Spleen (tissue), 11 donors: ENCODE measurements at regions not wholly inside any gene's neighbourhood (a gene's known extent, or its start where the extent isn't known, plus 50 kb on each side); places are given as distances from the start of the nearest gene placed in this dataset.

Experiments
- DNase-seq: peaks from one replicate; pipeline ENCODE4 v3.0.0-alpha.2; 2020
- H3K27ac ChIP-seq, 8 donors: fragments of 200-600 bp; sonication (generic) in 7 of 8; 1 replicate in 4 of 8; 2 replicates in 4 of 8; pipeline versions ENCODE4 v1.5.0 to v1.8.0; 2016 to 2021; ENCODE audit warnings: inconsistent platforms in 4 of 8, mild to moderate bottlenecking in 4 of 8, moderate library complexity in 1 of 8
- H3K27me3 ChIP-seq, 7 donors: fragments of 200-600 bp; sonication (generic) in 6 of 7; replicated peaks in 1 of 7; 1 replicate in 4 of 7; 2 replicates in 3 of 7; pipeline versions ENCODE4 v1.5.0 to v1.8.0; 2016 to 2021; ENCODE audit warnings: inconsistent platforms in 3 of 7, mild to moderate bottlenecking in 1 of 7
- H3K36me3 ChIP-seq, 6 donors: fragments of 200-600 bp; sonication (generic) in 5 of 6; 1 replicate in 4 of 6; 2 replicates in 2 of 6; pipeline versions ENCODE4 v1.5.0 to v1.8.0; 2016 to 2021; ENCODE audit warnings: inconsistent platforms in 2 of 6
- H3K4me1 ChIP-seq, 6 donors: fragments of 200-600 bp; sonication (generic) in 5 of 6; 1 replicate in 3 of 6; 2 replicates in 3 of 6; pipeline versions ENCODE4 v1.5.0 to v1.8.0; 2016 to 2021; ENCODE audit warnings: inconsistent platforms in 3 of 6
- H3K4me3 ChIP-seq, 8 donors: fragments of 200-600 bp; sonication (generic) in 7 of 8; 1 replicate in 4 of 8; 2 replicates in 4 of 8; pipeline versions ENCODE4 v1.5.0 to v1.8.0; 2016 to 2021; ENCODE audit warnings: inconsistent platforms in 4 of 8, mild to moderate bottlenecking in 4 of 8, moderate library complexity in 2 of 8
- H3K9me3 ChIP-seq, 8 donors: fragments of 200-600 bp; sonication (generic) in 7 of 8; 1 replicate in 4 of 8; 2 replicates in 4 of 8; pipeline versions ENCODE4 v1.5.0 to v1.8.0; 2016 to 2021; ENCODE audit warnings: inconsistent platforms in 4 of 8
- CTCF ChIP-seq, 11 experiments: fragments of 200-600 bp in 7 of 11; fragments of 450-650 bp in 4 of 11; sonication (generic) in 4 of 11; IDR thresholded peaks in 8 of 11; conservative IDR thresholded peaks in 3 of 11; 1 replicate in 7 of 11; 2 replicates in 4 of 11; pipeline versions ENCODE4 v1.4.0 to v1.8.0; 2016 to 2021; ENCODE audit warnings: antibody characterized with exemption in 11 of 11, inconsistent platforms in 4 of 11, mild to moderate bottlenecking in 1 of 11
- POLR2A ChIP-seq, 3 donors: fragments of 450-650 bp; IDR thresholded peaks; one replicate each; pipeline ENCODE4 v1.5.1; 2017; ENCODE audit warnings: antibody characterized with exemption in 3 of 3, mild to moderate bottlenecking in 1 of 3
- POLR2AphosphoS5 ChIP-seq, 3 donors: sonication (generic); formaldehyde crosslinking; IDR thresholded peaks; one replicate each; pipeline ENCODE4 v1.5.1; 2017; ENCODE audit warnings: antibody characterized with exemption in 3 of 3
- WGBS, 5 donors: extraction: QIAGEN DNeasy Blood & Tissue Kit in 3 of 5; methylation state at CpG; one replicate each; pipeline versions ENCODE4 v1.1.5 to v1.1.7; 2013 to 2018; 5-methylcytosine and 5-hydroxymethylcytosine counted together
- intact Hi-C: fragments of 100-400 bp; cut with DNase I; formaldehyde crosslinking; loops from one replicate; pipeline ENCODE4 v1.15.0; 2023; ENCODE audit warnings: low total_unique reads
- donor health status: healthy with polysubstance abuse.
- donor health status: DM: no; HTN: no; CAD: no; lungs with moderate emphysema.
- donor health status: DM: no; HTN: no; CAD: no.
- donor health status: Bipolar disorder and iron deficiency.
- donor health status: healthy.
- donor health status: DM: no; HTN: no; CAD: no.
- donor health status: DM: yes; HTN: yes; CAD: no.

GRCh38 chr4:41359836-41360213, 103.1 kb downstream of the UCHL1 start:
- peak overlapping the region in 7 of 8 donors; percentile 50 to 79 (median 60) for H3K4me3 ChIP-seq
- no peak for TF ChIP-seq POLR2A (IDR thresholded peaks at IDR 0.05)
- TF ChIP-seq POLR2AphosphoS5 (IDR thresholded peaks at IDR 0.05) = no peak
- TF ChIP-seq CTCF (IDR thresholded peaks at IDR 0.05 in 8 of 11, conservative IDR thresholded peaks at IDR 0.05 in 3 of 11) = no peak
- 51 to 63% (median 55%) methylated on average over 11 of the region's 11 CpGs for WGBS, 5 donors

DNA sequence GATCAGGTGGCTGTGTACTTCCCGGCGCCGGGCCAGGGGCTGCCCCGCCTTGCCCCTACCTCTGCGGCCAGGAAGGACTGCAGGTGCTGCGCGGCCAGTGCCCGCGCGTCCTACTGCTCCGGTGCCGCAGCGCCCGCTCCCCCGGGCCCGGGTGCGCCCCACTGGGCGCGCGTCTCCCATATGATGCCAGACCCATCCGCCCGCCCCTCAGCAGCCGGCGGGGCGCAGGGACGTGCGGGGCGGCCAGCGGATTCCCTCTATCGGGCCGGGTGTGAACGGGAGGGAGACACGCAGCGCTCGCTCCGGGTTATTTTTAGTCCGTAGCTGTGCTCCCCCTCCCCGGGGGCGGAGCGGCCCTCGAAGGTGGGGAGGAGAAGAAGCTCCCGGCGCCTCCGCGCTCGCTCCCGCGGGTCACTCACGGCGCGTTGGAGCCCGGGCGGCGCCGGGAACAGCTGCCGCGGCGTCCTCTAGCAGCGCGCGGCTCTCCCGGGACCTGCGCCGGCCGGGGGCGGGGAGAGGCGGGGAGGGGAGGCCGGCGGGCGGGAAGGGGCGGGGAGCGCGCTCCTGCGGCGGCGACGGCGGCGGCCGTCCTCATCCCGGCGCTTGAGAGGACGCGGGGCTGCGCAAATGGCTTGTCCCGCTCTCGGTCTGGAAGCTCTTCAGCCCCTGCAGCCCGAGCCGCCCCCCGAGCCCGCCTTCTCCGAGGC, 103.6 kb downstream of the UCHL1 start:
- peak; percentile 82 for DNase-seq
- Histone ChIP-seq H3K4me1 (peaks cover 0 to 24% (median 4%) of the 10 kb centered on the region in 6 donors), H3K36me3 (no peaks in the 10 kb centered on the region), H3K9me3 (no peaks in the 10 kb centered on the region), H3K4me3 (peak overlapping the region; percentile 47 to 79 (median 58)), H3K27ac (peak overlapping the region; percentile 40 to 85 (median 80)), H3K27me3 (peaks cover 0 to 70% (median 19%) of the 10 kb centered on the region in 7 donors)
- intact Hi-C loops = no loop called here
- peak; percentile 38 to 72 (median 68) for TF ChIP-seq POLR2AphosphoS5 (IDR thresholded peaks at IDR 0.05)
- TF ChIP-seq POLR2A (IDR thresholded peaks at IDR 0.05) = no peak
- TF ChIP-seq CTCF (IDR thresholded peaks at IDR 0.05 in 8 of 11, conservative IDR thresholded peaks at IDR 0.05 in 3 of 11) = peak in 1 of 11 experiments; percentile 13
- WGBS, 5 donors = 0 to 2% (median 1%) methylated on average over 19 to 92 of the region's 92 CpGs

More at GRCh38 chr4:41359836-41360213, 103.1 kb downstream of the UCHL1 start:
- no peak for DNase-seq
- H3K36me3 ChIP-seq = no peaks in the 10 kb centered on the region
- intact Hi-C loops = no loop called here
- peaks cover 0 to under 1% (median 0%) of the 10 kb centered on the region in 8 donors for H3K9me3 ChIP-seq
- H3K27me3 ChIP-seq = peaks cover 0 to 70% (median 19%) of the 10 kb centered on the region in 7 donors
- peaks cover 0 to 24% (median 4%) of the 10 kb centered on the region in 6 donors for H3K4me1 ChIP-seq
- H3K27ac ChIP-seq = peak overlapping the region in 6 of 8 donors; percentile 48 to 85 (median 82)

DNA sequence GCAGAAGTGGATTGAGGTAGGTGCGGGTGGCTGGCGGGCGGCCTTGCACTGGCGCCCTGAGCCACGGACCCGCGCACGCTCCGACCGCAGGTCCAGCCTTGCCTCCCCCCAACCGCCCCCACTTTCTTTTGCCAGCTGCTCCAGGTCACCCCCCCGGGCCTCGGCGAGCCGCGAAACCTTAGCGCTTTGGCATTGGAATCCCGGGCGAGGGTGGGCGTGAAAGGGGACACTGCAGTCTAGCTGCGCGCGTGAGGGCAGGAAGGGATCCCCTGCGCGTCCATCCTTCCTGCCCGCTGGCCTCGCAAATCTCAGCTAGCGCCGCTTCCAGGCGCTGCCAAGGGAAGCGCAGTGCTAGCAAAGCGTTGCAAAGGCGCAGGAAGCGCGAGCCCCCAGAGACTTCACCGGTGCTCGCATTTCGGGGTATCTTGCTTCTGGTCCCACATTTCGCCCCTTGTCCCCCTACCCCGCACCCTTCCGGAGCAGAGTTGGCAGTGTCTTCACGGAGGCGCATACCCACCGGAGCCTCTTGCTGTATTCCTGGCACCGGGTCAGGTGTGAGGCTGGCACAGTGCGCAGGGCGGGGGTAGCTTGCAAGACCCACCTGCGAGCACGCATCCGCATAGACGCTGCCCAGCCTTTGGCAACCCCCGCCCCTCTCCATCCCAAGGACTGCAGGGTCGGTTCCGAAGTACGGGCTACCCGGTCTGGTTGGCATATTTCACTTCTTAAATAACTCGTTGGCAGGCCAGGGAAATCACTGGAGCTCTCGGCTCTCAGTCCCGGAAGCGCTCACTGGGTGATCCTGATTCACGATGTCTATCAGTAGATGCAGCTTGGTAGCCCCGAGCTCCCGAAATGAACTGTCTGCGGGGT, 104.4 kb downstream of the UCHL1 start:
- H3K27ac ChIP-seq = peak overlapping the region in 7 of 8 donors; percentile 48 to 85 (median 82)
- H3K27me3 ChIP-seq = peaks cover 0 to 76% (median 19%) of the 10 kb centered on the region in 7 donors
- no peaks in the 10 kb centered on the region for H3K36me3 ChIP-seq
- TF ChIP-seq POLR2AphosphoS5 (IDR thresholded peaks at IDR 0.05) (peak in 2 of 3 donors; percentile 8 to 60), POLR2A (IDR thresholded peaks at IDR 0.05) (no peak)
- intact Hi-C loops = no loop called here
- H3K4me1 ChIP-seq = peaks cover 0 to 24% (median 4%) of the 10 kb centered on the region in 6 donors
- DNase-seq = peak; percentile 74
- WGBS, 5 donors = 0 to 4% (median 2%) methylated on average over 14 to 64 of the region's 64 CpGs
- no peaks in the 10 kb centered on the region for H3K9me3 ChIP-seq
- H3K4me3 ChIP-seq = peak overlapping the region; percentile 47 to 79 (median 58)

DNA sequence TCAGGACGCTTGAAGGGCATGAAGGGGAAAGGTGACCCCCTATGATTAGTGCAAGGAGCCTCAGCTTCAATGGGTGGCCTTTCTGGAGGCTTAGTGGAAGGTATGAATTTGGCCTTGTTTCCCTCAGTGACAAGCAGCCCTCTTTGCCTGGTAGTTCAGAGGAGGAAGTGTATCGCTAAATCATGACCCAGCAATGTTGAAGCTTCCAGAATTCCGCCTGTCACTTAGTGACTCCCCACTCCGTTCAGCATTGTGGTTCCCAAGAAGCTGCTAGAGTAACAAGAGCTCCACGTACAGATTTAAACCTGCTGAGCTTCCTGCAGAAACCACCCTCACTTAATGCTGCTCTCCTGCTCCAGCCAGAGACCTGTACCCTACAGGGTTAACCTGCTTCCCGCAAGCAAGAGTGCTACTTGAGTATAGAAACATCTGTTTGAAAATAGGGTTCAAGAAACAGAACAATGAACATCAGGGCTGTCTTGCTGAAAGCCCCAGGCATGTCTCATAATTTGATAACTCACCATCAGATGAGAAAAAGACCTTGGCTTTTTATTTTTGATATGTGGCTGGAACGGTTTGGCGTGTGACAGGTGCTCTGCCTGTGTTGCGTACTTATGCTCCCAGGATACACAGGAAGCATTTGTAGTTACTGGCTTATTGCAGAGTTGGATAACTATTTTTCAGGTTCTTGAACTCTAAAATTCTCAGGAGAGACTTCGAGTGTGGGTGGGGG, 105.2 kb downstream of the UCHL1 start:
- H3K27ac ChIP-seq = peak overlapping the region in 7 of 8 donors; percentile 48 to 85 (median 82)
- peaks cover 0 to 24% (median 4%) of the 10 kb centered on the region in 6 donors for H3K4me1 ChIP-seq
- intact Hi-C loops = no loop called here
- 21 to 25% (median 23%) methylated on average over 10 of the region's 10 CpGs for WGBS, 5 donors
- H3K9me3 ChIP-seq = no peaks in the 10 kb centered on the region
- H3K27me3 ChIP-seq = peaks cover 0 to 76% (median 19%) of the 10 kb centered on the region in 7 donors
- no peaks in the 10 kb centered on the region for H3K36me3 ChIP-seq
- no peak for DNase-seq
- peak overlapping the region; percentile 47 to 79 (median 58) for H3K4me3 ChIP-seq
- TF ChIP-seq CTCF (IDR thresholded peaks at IDR 0.05 in 8 of 11, conservative IDR thresholded peaks at IDR 0.05 in 3 of 11) (no peak), POLR2AphosphoS5 (IDR thresholded peaks at IDR 0.05) (no peak), POLR2A (IDR thresholded peaks at IDR 0.05) (no peak)
